Fibroblast of lung (primary cell): ENCODE measurements at regions not wholly inside any gene's neighbourhood (a gene's known extent, or its start where the extent isn't known, plus 50 kb on each side); places are given as distances from the start of the nearest gene placed in this dataset.

ENCODE experiments used
- DNase-seq, 2 donors: peaks; one replicate each; pipeline versions ENCODE4 v3.0.0 to v3.0.0-alpha.2; 2010; ENCODE audit warnings: low read depth in 2 of 2
- H2AFZ ChIP-seq: 2 replicates; pipeline ENCODE4 v1.5.1; 2012; ENCODE audit warnings: low read length, control low read depth, inconsistent platforms
- H3K27ac ChIP-seq: 2 replicates; pipeline ENCODE4 v1.5.1; 2011; ENCODE audit warnings: low read length, control low read depth; ENCODE audit not compliant: insufficient read depth
- H3K27me3 ChIP-seq: 2 replicates; pipeline ENCODE4 v1.5.1; 2011; ENCODE audit warnings: mild to moderate bottlenecking, low read length; ENCODE audit not compliant: control insufficient read depth, insufficient read depth
- H3K36me3 ChIP-seq: 2 replicates; pipeline ENCODE4 v1.5.1; 2011; ENCODE audit warnings: low read length; ENCODE audit not compliant: control insufficient read depth, insufficient read depth
- H3K4me1 ChIP-seq: 2 replicates; pipeline ENCODE4 v1.5.1; 2011; ENCODE audit warnings: low read length; ENCODE audit not compliant: control insufficient read depth, insufficient read depth; ENCODE audit errors: extremely low read depth
- H3K4me2 ChIP-seq: 2 replicates; pipeline ENCODE4 v1.5.1; 2011; ENCODE audit warnings: low read length, control low read depth; ENCODE audit not compliant: insufficient read depth; ENCODE audit errors: extremely low read depth
- H3K4me3 ChIP-seq, 4 experiments: fragments of 200-600 bp in 1 of 4; sonication (generic) in 1 of 4; replicated peaks in 1 of 4; 2 replicates each; pipeline ENCODE4 v1.5.1; 2011 to 2016; ENCODE audit warnings: low read length in 4 of 4, low read depth in 3 of 4, mild to moderate bottlenecking in 3 of 4, control low read depth in 2 of 4, inconsistent platforms in 1 of 4, mixed read lengths in 1 of 4; ENCODE audit not compliant: insufficient read depth in 1 of 4; ENCODE audit errors: control extremely low read depth in 1 of 4
- H3K79me2 ChIP-seq: 2 replicates; pipeline ENCODE4 v1.5.1; 2012; ENCODE audit warnings: mild to moderate bottlenecking, low read length, inconsistent platforms; ENCODE audit not compliant: control insufficient read depth, insufficient read depth
- H3K9ac ChIP-seq: 2 replicates; pipeline ENCODE4 v1.5.1; 2011; ENCODE audit warnings: mild to moderate bottlenecking, low read length, control low read depth; ENCODE audit not compliant: insufficient read depth
- H3K9me3 ChIP-seq: 2 replicates; pipeline ENCODE4 v1.5.1; 2012; ENCODE audit warnings: low read depth, low read length; ENCODE audit not compliant: control insufficient read depth, insufficient read depth
- H4K20me1 ChIP-seq: 2 replicates; pipeline ENCODE4 v1.5.1; 2011; ENCODE audit warnings: low read length; ENCODE audit not compliant: control insufficient read depth, insufficient read depth; ENCODE audit errors: extremely low read depth
- CTCF ChIP-seq, 2 donors: IDR thresholded peaks in 1 of 2; conservative IDR thresholded peaks in 1 of 2; 1 replicate in 1 of 2; 2 replicates in 1 of 2; pipeline ENCODE4 v1.5.1; 2011 to 2012; ENCODE audit warnings: low read length in 2 of 2, control low read depth in 1 of 2, inconsistent platforms in 1 of 2, low read depth in 1 of 2, mild to moderate bottlenecking in 1 of 2
- EZH2 ChIP-seq: IDR thresholded peaks from 2 replicates; pipeline ENCODE4 v1.5.1; 2012; ENCODE audit warnings: low read length, control low read depth, mild to moderate bottlenecking; ENCODE audit errors: missing control alignments

GRCh38 chr9:99405359-99405758, 183.3 kb downstream of the SEC61B start:
- Histone ChIP-seq H3K36me3 (no peaks in the 10 kb centered on the region), H3K27ac (no peak overlapping the region), H4K20me1 (no peaks in the 10 kb centered on the region)

GRCh38 chr9:99406939-99407338, 184.9 kb downstream of the SEC61B start:
- H3K9me3 ChIP-seq = no peaks in the 10 kb centered on the region
- H3K9ac ChIP-seq = no peak overlapping the region
- peaks cover 8% of the 10 kb centered on the region for H3K4me1 ChIP-seq
- no peaks in the 10 kb centered on the region for H3K36me3 ChIP-seq
- H3K79me2 ChIP-seq = no peaks in the 10 kb centered on the region
- H3K4me3 ChIP-seq = no peak overlapping the region
- DNase-seq = no peak
- H3K4me2 ChIP-seq = no peak overlapping the region
- no peaks in the 10 kb centered on the region for H4K20me1 ChIP-seq
- TF ChIP-seq CTCF (conservative IDR thresholded peaks at IDR 0.05 in 1 of 2, IDR thresholded peaks at IDR 0.05 in 1 of 2; ENCODE audit: low read depth in 1 of 2, low read length in 2 of 2) (no peak), EZH2 (no peak)
- H3K27ac ChIP-seq = no peak overlapping the region
- no peak overlapping the region for H2AFZ ChIP-seq
- H3K27me3 ChIP-seq = no peaks in the 10 kb centered on the region

More at GRCh38 chr9:99405359-99405758, 183.3 kb downstream of the SEC61B start:
- TF ChIP-seq CTCF (conservative IDR thresholded peaks at IDR 0.05 in 1 of 2, IDR thresholded peaks at IDR 0.05 in 1 of 2; ENCODE audit: low read depth in 1 of 2, low read length in 2 of 2) (no peak), EZH2 (no peak)
- Histone ChIP-seq H3K4me2 (no peak overlapping the region), H3K9ac (no peak overlapping the region), H3K4me1 (peaks cover 16% of the 10 kb centered on the region), H3K79me2 (no peaks in the 10 kb centered on the region), H3K27me3 (no peaks in the 10 kb centered on the region), H2AFZ (no peak overlapping the region), H3K4me3 (no peak overlapping the region), H3K9me3 (no peaks in the 10 kb centered on the region)
- DNase-seq = no peak

GRCh38 chr9:99411068-99411467, 189.0 kb downstream of the SEC61B start:
- H3K4me3 ChIP-seq = no peak overlapping the region
- no peak overlapping the region for H3K9ac ChIP-seq
- no peaks in the 10 kb centered on the region for H4K20me1 ChIP-seq
- DNase-seq = peak; percentile 35 to 52
- H3K4me2 ChIP-seq = no peak overlapping the region
- no peak overlapping the region for H3K27ac ChIP-seq
- no peaks in the 10 kb centered on the region for H3K79me2 ChIP-seq
- TF ChIP-seq EZH2 = no peak
- TF ChIP-seq CTCF (conservative IDR thresholded peaks at IDR 0.05 in 1 of 2, IDR thresholded peaks at IDR 0.05 in 1 of 2; ENCODE audit: low read depth in 1 of 2, low read length in 2 of 2) = no peak
- no peaks in the 10 kb centered on the region for H3K9me3 ChIP-seq
- H3K4me1 ChIP-seq = no peaks in the 10 kb centered on the region
- no peak overlapping the region for H2AFZ ChIP-seq
- H3K27me3 ChIP-seq = no peaks in the 10 kb centered on the region
- H3K36me3 ChIP-seq = no peaks in the 10 kb centered on the region
